ENCODE measurements at regions not wholly inside any gene's neighbourhood (a gene's known extent, or its start where the extent isn't known, plus 50 kb on each side); places are given as distances from the start of the nearest gene placed in this dataset.

DNA sequence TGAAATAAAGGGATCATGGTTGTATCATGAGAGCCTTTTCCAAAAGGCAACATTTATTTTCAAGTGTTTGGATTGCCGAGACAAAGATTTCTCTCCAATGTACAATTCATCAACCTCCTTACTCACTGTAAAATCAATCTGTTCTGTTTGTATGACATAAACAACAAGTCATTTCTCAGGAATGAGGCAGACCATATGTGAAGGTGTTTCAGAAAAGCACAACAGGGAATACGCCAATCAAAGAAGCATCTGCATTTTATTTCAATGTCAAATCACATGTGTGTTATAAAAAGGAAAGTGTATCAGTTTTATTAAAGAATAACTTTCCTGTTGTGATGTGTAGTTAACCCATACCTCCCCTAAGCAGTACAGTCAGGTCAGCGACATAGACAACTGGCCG, 653.7 kb downstream of the TFAP2A start:
- H2BK20ac ChIP-seq (ENCODE audit: low read depth, low read length) = peak overlapping the region; percentile 45; the same call in 1 of the 2 replicates
- H3K56ac ChIP-seq (ENCODE audit: extremely low read depth, insufficient read depth, low read length) = peak overlapping the region; percentile 43; the same call in 1 of the 2 replicates
- no peaks in the 10 kb centered on the region for H3K36me3 ChIP-seq (ENCODE audit: control insufficient read depth, insufficient read depth, low read length)
- no peak for TF ChIP-seq NFE2L2 (IDR thresholded peaks at IDR 0.05; ENCODE audit: low read depth, low read length)
- no peak for TF ChIP-seq SMC3 (IDR thresholded peaks at IDR 0.05; ENCODE audit: low read depth, low read length)
- TF ChIP-seq CHD1 (IDR thresholded peaks at IDR 0.05; ENCODE audit: low read depth, low read length) = no peak
- no peak for TF ChIP-seq RFX5 (IDR thresholded peaks at IDR 0.05; ENCODE audit: low read depth, low read length)
- TF ChIP-seq CEBPB (IDR thresholded peaks at IDR 0.05; ENCODE audit: low read depth, low read length) = no peak
- TF ChIP-seq, protein P1, sequence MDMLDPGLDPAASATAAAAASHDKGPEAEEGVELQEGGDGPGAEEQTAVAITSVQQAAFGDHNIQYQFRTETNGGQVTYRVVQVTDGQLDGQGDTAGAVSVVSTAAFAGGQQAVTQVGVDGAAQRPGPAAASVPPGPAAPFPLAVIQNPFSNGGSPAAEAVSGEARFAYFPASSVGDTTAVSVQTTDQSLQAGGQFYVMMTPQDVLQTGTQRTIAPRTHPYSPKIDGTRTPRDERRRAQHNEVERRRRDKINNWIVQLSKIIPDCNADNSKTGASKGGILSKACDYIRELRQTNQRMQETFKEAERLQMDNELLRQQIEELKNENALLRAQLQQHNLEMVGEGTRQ (IDR thresholded peaks at IDR 0.05; ENCODE audit: low read depth, low read length) = no peak
- no peak for TF ChIP-seq RAD21 (IDR thresholded peaks at IDR 0.05; ENCODE audit: low read length)
- no peak for TF ChIP-seq RCOR1 (IDR thresholded peaks at IDR 0.05; ENCODE audit: insufficient replicate concordance, low read length)
- no peak for TF ChIP-seq FOS (IDR thresholded peaks at IDR 0.05; ENCODE audit: low read depth, low read length)
- TF ChIP-seq, protein P2, sequence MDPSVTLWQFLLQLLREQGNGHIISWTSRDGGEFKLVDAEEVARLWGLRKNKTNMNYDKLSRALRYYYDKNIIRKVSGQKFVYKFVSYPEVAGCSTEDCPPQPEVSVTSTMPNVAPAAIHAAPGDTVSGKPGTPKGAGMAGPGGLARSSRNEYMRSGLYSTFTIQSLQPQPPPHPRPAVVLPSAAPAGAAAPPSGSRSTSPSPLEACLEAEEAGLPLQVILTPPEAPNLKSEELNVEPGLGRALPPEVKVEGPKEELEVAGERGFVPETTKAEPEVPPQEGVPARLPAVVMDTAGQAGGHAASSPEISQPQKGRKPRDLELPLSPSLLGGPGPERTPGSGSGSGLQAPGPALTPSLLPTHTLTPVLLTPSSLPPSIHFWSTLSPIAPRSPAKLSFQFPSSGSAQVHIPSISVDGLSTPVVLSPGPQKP (IDR thresholded peaks at IDR 0.05; ENCODE audit: borderline replicate concordance, low read depth, low read length) = no peak
- H3K79me1 ChIP-seq (ENCODE audit: low read depth in 1 of 2, low read length in 2 of 2) = no peaks in the 10 kb centered on the region
- BruUV-seq (replicated peaks) = no TSS peak
- H3K9ac ChIP-seq (ENCODE audit: low read depth, low read length) = no peak overlapping the region
- no peak overlapping the region; a peak in 1 of 4 replicates for H4K8ac ChIP-seq (ENCODE audit: low read depth in 2 of 2, low read length in 2 of 2)
- H4K5ac ChIP-seq (ENCODE audit: low read depth, low read length) = no peak overlapping the region
- WGBS, 2 experiments (ENCODE audit: extremely low coverage in 2 of 2, insufficient read length in 1 of 2) = no CpG with 5 or more reads among the region's 4 CpGs
- ChIA-PET POLR2A (ENCODE audit: unreplicated experiment) (no interaction called here), CTCF (no interaction called here)
- ATAC-seq (ENCODE audit: low read depth) (no peak), DNase-seq (peak; percentile 9)
- H2AK5ac ChIP-seq (ENCODE audit: low read depth, low read length) = no peak overlapping the region
- no peak overlapping the region for H2BK15ac ChIP-seq (ENCODE audit: low read depth, low read length)
- H3K9me1 ChIP-seq (ENCODE audit: insufficient read depth, low read length) = no peaks in the 10 kb centered on the region; the same call in 1 of the 2 replicates
- no peaks in the 10 kb centered on the region for H4K20me1 ChIP-seq (ENCODE audit: insufficient read depth, low read length)
- H2AFZ ChIP-seq (replicated peaks; ENCODE audit: low read length, poor library complexity) = no peak overlapping the region
- H3K23ac ChIP-seq (ENCODE audit: low read depth, low read length) = no peak overlapping the region
- no peaks in the 10 kb centered on the region for H3K27me3 ChIP-seq (ENCODE audit: control insufficient read depth, insufficient read depth, low read length)
- intact Hi-C loops (cut with micrococcal nuclease) = no loop called here
- no peak overlapping the region for H2AK9ac ChIP-seq (replicated peaks; ENCODE audit: low read depth, low read length, poor library complexity)
- no peaks in the 10 kb centered on the region for H3K4me1 ChIP-seq (ENCODE audit: control insufficient read depth, insufficient read depth, low read length)
- no peak overlapping the region; the same call in 1 of the 2 replicates for H3K4me2 ChIP-seq (ENCODE audit: low read depth, low read length)
- H2BK5ac ChIP-seq (ENCODE audit: low read depth, low read length, poor library complexity, severe bottlenecking) = no peak overlapping the region
- no peak overlapping the region for H3K27ac ChIP-seq (ENCODE audit: insufficient read depth, low read length)
- no peak overlapping the region for H3K14ac ChIP-seq (replicated peaks; ENCODE audit: low read depth, low read length)
- dilution Hi-C loops (cut with HindIII; ENCODE audit: low sequenced_read_pairs, unreplicated experiment) = no loop called here
- no peak overlapping the region for H3K18ac ChIP-seq (ENCODE audit: low read depth, low read length)
- in situ Hi-C loops (cut with MboI; ENCODE audit: low sequenced_read_pairs) = no loop called here
- H3K4me3 ChIP-seq (ENCODE audit: insufficient read depth, low read depth, low read length) = no peak overlapping the region
- peak overlapping the region; percentile 13; the same call in 1 of the 2 replicates for H4K91ac ChIP-seq (ENCODE audit: insufficient read depth, low read depth, low read length)
- no peaks in the 10 kb centered on the region for H3K9me3 ChIP-seq (ENCODE audit: control insufficient read depth, insufficient read depth, low read length)
- H2BK120ac ChIP-seq (ENCODE audit: low read depth, low read length) = peak overlapping the region; percentile 60; the same call in 1 of the 2 replicates
- H3K4ac ChIP-seq (ENCODE audit: low read depth, low read length) = peak overlapping the region; percentile 25; the same call in 1 of the 2 replicates
